Smooth muscle cell (in vitro differentiated cells): ENCODE measurements at regions not wholly inside any gene's neighbourhood (a gene's known extent, or its start where the extent isn't known, plus 50 kb on each side); places are given as distances from the start of the nearest gene placed in this dataset.
A peak's percentile ranks its signal among the peaks of the same experiment; 100 is the strongest.

ENCODE experiments used
- DNase-seq: peaks from one replicate; lab custom pipeline; 2025; ENCODE audit not compliant: unreplicated experiment; lab: John Stamatoyannopoulos, UW
- H2AFZ ChIP-seq: fragments of 200-600 bp; sonication (generic); 2 replicates; pipeline ENCODE4 v1.6.0; 2016; ENCODE audit warnings: antibody characterized with exemption, low read depth, mild to moderate bottlenecking
- H3F3A ChIP-seq: fragments of 200-600 bp; sonication (generic); 2 replicates; pipeline ENCODE4 v1.6.0; 2017; ENCODE audit warnings: antibody characterized with exemption, low read depth
- H3K27ac ChIP-seq: fragments of 200-600 bp; sonication (generic); 2 replicates; pipeline ENCODE4 v1.5.1; 2016; ENCODE audit warnings: low read depth, mild to moderate bottlenecking
- H3K27me3 ChIP-seq: fragments of 200-600 bp; sonication (generic); 2 replicates; pipeline ENCODE4 v1.6.1; 2016; ENCODE audit warnings: low read depth, mild to moderate bottlenecking
- H3K36me3 ChIP-seq: fragments of 200-600 bp; sonication (generic); 2 replicates; pipeline ENCODE4 v1.5.1; 2016; ENCODE audit warnings: low read depth
- H3K4me1 ChIP-seq: fragments of 200-600 bp; sonication (generic); 2 replicates; pipeline ENCODE4 v1.5.1; 2016; ENCODE audit warnings: low read depth
- H3K4me2 ChIP-seq: fragments of 200-600 bp; sonication (generic); 2 replicates; pipeline ENCODE4 v1.6.0; 2016; ENCODE audit warnings: mild to moderate bottlenecking
- H3K4me3 ChIP-seq: fragments of 200-600 bp; sonication (generic); 2 replicates; pipeline ENCODE4 v1.5.1; 2016; ENCODE audit warnings: mild to moderate bottlenecking
- H3K79me2 ChIP-seq: fragments of 200-600 bp; sonication (generic); 2 replicates; pipeline ENCODE4 v1.6.0; 2016; ENCODE audit warnings: low read depth, mild to moderate bottlenecking
- H3K9ac ChIP-seq: fragments of 200-600 bp; sonication (generic); 2 replicates; pipeline ENCODE4 v1.6.0; 2016; ENCODE audit warnings: low read depth
- H3K9me3 ChIP-seq: fragments of 200-600 bp; sonication (generic); replicated peaks from 2 replicates; pipeline ENCODE4 v1.5.1; 2016; ENCODE audit warnings: low read depth
- H4K20me1 ChIP-seq: fragments of 200-600 bp; sonication (generic); 2 replicates; pipeline ENCODE4 v1.6.0; 2016; ENCODE audit warnings: low read depth
- CTCF ChIP-seq: fragments of 200-600 bp; sonication (generic); IDR thresholded peaks from 2 replicates; pipeline ENCODE4 v1.5.1; 2017; ENCODE audit warnings: borderline replicate concordance, mild to moderate bottlenecking, antibody characterized with exemption; ENCODE audit not compliant: insufficient read depth, poor library complexity, severe bottlenecking
- WGBS: methylation state at CpG from one replicate; pipeline ENCODE4 v1.1.7; 2016; ENCODE audit warnings: low lambda C conversion rate; 5-methylcytosine and 5-hydroxymethylcytosine counted together

- H3K4me1 ChIP-seq: no peaks in the 10 kb centered on the region
- no peaks in the 10 kb centered on the region for H3K36me3 ChIP-seq
- no peak for DNase-seq
- 83% methylated on average over 4 of the region's 4 CpGs for WGBS
- no peaks in the 10 kb centered on the region for H3F3A ChIP-seq
- H3K9me3 ChIP-seq: no peaks in the 10 kb centered on the region
- TF ChIP-seq CTCF: no peak
- H3K4me3 ChIP-seq: no peak overlapping the region
- no peak overlapping the region for H3K9ac ChIP-seq
- H3K4me2 ChIP-seq: no peak overlapping the region
- no peak overlapping the region for H2AFZ ChIP-seq
- no peaks in the 10 kb centered on the region for H3K79me2 ChIP-seq
- H4K20me1 ChIP-seq: no peaks in the 10 kb centered on the region
- H3K27me3 ChIP-seq: no peaks in the 10 kb centered on the region
- no peak overlapping the region for H3K27ac ChIP-seq
These were observed 482.5 kb downstream of the SEMA3D start for GRCh38 chr7:84704380-84704779.

GRCh38 chr7:84701524-84702306 is 485.1 kb downstream of the SEMA3D start:
- no peak for DNase-seq
- Histone ChIP-seq H2AFZ (peak overlapping the region; percentile 23), H3K4me2 (peak overlapping the region; percentile 70), H3K4me3 (no peak overlapping the region), H3F3A (no peaks in the 10 kb centered on the region), H3K36me3 (no peaks in the 10 kb centered on the region), H3K79me2 (no peaks in the 10 kb centered on the region), H3K9ac (peak overlapping the region; percentile 84), H3K27me3 (no peaks in the 10 kb centered on the region), H4K20me1 (no peaks in the 10 kb centered on the region), H3K27ac (peak overlapping the region; percentile 97), H3K9me3 (no peaks in the 10 kb centered on the region), H3K4me1 (no peaks in the 10 kb centered on the region)
- 6% methylated on average over 7 of the region's 7 CpGs for WGBS
- TF ChIP-seq CTCF: no peak

GRCh38 chr7:84700563-84701370 is 486.1 kb downstream of the SEMA3D start:
- peak overlapping the region; percentile 23 for H2AFZ ChIP-seq
- H4K20me1 ChIP-seq: no peaks in the 10 kb centered on the region
- no peaks in the 10 kb centered on the region for H3K4me1 ChIP-seq
- peak overlapping the region; percentile 70 for H3K4me2 ChIP-seq
- no peaks in the 10 kb centered on the region for H3K9me3 ChIP-seq
- no peak for DNase-seq
- H3F3A ChIP-seq: no peaks in the 10 kb centered on the region
- no peak for TF ChIP-seq CTCF
- WGBS: 99% methylated on average over 2 of the region's 2 CpGs
- H3K9ac ChIP-seq: peak overlapping the region; percentile 84
- H3K79me2 ChIP-seq: no peaks in the 10 kb centered on the region
- H3K4me3 ChIP-seq: no peak overlapping the region
- peak overlapping the region; percentile 97 for H3K27ac ChIP-seq
- H3K36me3 ChIP-seq: no peaks in the 10 kb centered on the region
- H3K27me3 ChIP-seq: no peaks in the 10 kb centered on the region
